GM18868 (cell line): ENCODE measurements at regions not wholly inside any gene's neighbourhood (a gene's known extent, or its start where the extent isn't known, plus 50 kb on each side); places are given as distances from the start of the nearest gene placed in this dataset.

Experiments used
- ATAC-seq: cut with Tn5 transposase; IDR thresholded peaks from one replicate; pipeline ENCODE4 v1.9.1; 2021; ENCODE audit warnings: mild to moderate bottlenecking, moderate library complexity; ENCODE audit not compliant: unreplicated experiment

DNA sequence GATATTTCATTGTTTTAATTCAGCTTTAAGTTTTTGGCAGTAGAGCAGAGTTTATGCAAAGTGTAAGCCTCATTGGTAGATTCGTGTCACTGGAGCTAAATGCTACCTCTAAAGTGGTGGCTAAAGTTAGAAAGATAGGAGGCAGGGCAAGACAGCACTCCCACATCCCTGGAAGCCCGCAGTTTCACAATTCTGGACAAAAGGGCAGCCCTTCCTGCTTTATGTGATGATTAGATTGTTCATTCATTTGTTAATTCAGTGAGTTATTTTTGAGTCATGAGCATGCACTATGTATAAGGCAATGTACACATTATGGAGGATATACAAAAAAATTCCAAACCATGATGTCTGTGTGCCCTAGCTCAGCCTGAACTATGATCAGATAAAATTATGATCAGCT, 52.1 kb upstream of the EIF3M start:
- no peak for ATAC-seq

DNA sequence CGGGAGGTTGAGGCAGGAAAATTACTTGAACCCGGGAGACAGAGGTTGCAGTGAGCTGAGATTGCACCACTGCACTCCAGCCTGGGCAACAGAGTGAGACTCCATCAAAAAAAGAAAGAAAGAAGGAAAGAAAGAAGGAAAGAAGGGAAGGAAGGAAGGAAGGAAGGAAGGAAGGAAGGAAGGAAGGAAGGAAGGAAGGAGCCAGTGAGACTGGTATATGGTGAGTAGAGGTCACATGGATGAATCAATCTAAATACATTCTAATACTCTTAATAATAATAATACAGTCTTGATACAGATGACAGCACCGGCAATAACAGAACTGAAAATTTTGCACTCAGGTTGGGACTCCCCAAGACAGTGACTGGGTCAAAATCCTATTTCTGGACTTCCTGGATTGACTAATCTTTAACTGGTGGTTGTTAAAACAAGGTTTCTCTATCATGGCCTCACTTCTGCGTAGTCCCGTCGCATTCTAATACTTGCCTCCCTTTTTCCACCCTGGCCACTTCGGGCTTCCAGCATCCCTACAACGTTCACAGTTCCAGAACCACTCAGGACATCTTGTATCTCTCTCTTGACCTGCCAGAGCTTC, 53.5 kb upstream of the EIF3M start:
- ATAC-seq: peak; percentile 99

DNA sequence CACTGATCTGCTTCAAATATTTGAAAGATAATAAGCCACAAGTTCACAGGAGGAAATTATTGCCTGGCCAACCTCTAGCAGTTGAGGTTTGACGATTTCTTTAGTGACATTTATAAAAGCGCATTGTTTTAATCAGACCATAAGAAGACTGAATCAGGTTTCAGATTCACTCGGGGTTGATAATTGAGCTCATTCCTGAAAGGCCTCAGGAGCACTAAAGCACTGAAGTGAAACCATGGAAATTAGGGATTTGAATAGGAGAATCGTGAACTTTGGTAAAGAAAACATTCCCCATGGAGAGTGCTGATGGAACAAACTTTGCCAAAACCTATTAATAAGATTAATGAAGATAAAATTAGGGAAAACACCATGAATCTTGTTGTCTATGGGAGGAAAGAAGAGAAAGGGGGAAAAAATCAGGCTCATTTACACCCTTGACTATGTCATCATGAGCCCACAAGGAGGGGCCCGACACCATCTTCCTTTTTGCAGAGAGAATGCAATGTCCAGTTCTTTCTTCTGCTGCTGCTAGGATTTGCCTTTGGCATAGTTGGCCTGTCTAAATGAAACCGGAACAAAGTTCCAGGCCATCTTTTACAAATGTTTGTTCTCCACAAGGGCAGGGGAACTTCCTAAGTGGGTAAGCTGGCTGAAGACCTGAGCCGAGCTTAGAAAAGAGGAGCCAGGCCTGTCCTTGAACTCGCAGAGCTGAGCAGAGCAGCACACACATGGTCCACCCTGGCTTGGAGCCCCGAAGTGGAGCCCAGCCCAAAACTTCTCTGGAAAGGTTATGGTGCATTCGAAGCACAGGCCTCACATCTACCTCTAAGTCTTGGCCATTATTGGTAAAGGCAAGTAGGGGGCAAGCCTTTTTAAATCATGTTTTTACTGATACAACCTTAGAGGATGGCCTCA, 56.1 kb upstream of the EIF3M start:
- no peak for ATAC-seq

DNA sequence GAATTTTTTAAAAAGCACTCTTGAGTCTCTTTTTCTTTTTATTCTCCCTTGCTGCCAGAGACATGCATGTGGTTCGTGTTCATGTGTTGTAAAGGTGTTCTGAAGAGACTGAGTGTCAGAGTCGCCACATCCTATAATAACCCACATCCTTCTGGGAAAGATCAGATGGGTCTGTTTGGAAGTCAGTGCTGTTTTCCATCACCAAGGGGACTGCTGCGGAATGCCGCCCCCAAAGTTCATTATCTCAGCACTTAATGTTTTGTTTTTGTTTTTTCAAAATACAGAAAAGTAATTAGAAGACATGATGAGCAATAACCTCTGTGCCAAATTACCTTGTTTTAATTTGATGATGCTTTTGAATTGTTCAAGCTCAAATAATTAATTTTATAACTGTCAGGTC, 56.9 kb upstream of the EIF3M start:
- no peak for ATAC-seq

DNA sequence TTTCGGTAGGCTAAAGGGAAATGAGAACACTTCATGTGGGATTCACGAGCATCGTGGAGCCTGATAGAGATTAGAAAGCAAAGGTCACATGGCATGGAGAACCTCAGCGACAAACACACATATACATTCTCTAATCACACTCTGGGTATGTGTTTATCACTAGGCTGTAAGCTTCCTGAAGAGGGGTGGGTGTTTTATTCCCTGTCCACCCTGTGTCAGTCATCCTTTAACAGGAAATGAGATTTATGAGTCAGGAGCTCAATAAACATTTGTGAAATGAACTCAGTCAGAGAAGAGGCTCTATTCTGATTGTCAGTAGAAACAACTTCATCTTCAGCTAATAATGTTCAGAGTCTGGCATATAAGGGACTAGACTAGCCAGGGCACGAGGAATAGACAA, 71.7 kb upstream of the EIF3M start:
- no peak for ATAC-seq

DNA sequence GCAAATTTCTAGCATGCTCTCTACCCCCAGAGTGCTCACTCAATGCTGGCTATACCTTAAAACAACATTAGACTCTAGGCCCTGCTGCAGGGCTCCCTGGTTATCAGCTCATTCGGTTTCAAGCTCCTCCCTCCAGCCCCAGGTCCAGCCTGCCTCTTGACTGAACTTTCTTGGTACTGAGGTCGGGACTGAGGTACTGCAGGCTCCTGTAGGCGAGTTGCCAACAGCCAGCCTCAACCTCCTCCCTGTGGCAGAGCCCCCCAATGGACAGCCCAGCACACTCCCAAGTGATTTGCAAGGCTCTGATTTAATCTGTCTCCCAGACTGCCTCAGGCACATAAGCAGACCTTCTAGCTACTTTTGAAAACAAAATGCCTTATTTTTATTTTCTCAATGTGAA, 73.6 kb upstream of the EIF3M start:
- ATAC-seq: no peak

DNA sequence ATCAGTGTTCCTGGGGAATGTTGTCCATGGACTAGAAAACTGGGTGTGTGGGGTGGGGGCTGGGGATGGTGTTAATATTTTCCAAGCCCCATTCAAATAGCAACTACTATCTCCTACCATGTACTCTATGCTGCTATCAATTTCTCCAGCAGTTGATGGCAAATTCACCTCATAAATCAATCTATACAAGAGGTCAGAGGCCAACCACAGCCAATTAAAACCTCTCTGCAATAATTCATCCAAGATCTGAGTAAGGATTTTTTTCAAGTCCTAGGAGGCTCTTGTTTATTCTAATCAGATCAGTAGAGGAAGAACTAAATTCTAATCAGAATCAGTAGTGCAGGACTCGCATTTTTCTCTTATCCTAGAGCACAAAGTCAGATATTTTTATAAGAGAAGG, 73.4 kb upstream of the WT1 start:
- no peak for ATAC-seq

DNA sequence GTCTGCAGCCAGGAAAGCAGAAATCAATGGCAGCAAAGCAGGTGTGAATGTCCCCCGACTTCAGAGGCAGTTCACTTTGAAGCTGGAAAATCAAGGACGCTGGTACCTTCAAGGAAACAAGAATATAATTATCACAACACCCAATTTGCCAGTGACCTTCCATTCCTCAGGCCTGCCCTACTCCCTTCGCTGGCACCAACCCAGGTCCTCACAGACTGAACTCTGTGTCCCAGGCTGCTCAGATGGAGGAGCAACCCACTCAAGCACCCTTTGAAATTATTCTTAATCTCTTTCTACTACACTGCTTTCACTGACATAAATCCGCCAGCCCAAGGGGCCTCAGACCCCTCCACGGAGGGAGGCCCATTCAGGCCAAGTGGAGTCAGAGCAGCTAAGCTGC, 64.7 kb upstream of the WT1 start:
- ATAC-seq: no peak

DNA sequence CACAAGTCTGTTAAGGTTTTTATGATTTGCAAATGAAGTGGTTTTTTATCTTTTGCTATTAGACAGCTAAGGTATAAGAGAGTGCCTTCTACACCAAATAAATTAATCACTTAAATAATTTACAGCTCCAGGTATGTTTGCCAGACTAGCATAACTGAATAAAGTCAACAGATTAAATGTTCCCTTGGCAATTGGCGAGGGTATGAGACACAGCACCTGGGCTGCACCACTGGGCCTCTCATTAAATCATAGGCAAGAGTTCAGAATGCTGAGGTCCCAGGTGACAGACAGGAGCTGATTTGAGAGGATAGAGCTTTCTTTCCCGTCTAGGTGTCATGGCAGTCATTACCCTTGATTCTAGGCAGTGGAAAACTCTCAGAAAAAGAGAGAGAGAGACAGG, 62.6 kb upstream of the WT1 start:
- ATAC-seq: no peak

DNA sequence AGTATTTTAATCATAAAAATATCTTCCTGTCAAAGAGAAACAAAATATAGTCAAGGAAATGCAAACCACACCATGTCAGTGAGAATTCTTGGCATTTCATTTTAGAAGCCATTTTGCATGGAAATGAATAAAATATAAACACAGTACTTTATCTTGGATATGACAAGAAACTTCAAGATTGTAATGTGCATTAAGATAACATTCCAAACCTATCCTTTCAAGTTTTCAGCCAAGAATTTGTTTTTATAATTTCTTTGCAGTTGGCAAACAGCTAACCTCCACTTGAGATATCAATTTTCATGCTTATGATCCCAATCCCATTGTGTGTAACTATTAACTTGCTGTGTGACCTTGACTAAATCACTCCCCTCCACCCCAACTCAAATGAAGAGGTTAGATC, 59.3 kb upstream of the WT1 start:
- ATAC-seq: no peak

DNA sequence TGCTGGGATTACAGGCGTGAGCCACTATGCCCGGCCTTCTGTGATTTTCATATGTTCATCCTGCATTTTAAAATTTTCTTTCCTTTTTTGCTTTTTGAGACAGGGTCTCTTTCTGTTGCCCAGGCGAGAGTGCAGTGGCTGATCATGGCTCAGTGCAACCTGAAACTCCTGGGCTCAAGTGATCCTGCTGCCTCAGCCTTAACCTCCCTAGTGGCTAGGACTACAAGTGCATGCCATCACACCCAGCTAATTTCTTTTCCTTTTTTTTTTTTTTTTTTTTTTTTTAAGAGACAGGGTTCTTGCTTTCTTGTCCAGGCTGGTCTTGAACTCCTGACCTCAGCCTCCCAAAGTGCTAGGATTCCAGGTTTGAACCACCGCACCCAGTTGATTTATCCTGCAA, 54.1 kb upstream of the WT1 start:
- ATAC-seq: no peak

DNA sequence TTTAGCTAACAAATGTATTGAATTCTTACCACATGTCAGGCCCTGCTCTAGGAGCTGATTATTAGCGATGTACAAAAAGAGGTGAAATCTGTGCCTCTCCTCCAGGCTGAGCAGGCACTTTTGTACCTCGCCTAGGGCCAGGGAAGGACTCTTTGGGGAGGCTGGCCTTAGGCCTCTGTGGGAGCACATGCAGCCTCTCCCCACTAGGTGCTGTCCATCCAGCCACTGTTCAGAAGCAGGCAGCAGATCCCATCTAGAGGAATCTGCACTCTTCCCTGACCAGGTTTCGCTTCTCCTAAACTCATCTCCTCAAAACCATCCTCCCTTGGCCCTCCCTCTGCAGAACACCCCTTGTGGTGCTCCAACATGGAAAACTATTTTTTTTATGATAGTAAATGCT, 51.9 kb upstream of the WT1 start:
- no peak for ATAC-seq

DNA sequence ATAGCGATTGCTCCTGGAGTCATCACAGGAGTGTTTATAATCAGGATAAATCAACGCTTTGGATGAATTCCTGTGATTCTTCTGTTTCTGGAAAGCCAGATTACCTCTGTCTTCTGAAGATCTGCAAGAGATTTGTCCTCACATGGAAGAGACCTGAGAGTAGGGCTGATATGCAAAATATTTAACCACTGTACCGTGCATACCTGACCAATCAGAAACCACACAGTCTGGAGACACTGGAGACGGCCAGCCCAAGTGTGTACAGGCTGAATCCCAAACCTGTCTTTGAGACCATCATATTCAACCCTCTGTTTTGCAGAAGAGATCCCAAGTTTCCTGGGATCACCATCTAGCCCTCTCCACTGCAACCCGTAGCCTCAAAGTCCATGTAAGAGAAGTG, 50.4 kb upstream of the WT1 start:
- ATAC-seq: no peak
